ENCODE measurements at regions not wholly inside any gene's neighbourhood (a gene's known extent, or its start where the extent isn't known, plus 50 kb on each side); places are given as distances from the start of the nearest gene placed in this dataset.

DNA sequence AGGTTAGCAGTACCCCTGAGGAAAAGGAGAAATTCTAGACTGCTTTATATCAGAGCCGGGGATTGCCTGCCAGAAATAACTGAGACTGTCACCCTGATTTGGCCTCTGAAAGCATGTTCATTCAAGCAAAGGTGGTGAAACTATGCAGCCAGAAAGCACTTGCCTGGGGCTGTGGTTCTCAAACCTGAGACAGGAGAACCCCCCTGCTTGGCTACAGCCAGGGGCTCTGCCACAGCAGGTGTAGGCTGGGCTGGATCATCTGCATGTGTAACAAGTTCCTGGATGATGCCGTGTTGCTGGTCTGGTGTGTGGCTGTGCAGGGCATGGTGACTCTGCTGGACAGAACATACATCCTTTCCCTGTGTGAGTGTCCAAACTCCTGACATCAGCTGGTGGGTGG lies 157.8 kb downstream of the NXNL2 start:
- no peak for DNase-seq (ENCODE audit: low read depth)

DNA sequence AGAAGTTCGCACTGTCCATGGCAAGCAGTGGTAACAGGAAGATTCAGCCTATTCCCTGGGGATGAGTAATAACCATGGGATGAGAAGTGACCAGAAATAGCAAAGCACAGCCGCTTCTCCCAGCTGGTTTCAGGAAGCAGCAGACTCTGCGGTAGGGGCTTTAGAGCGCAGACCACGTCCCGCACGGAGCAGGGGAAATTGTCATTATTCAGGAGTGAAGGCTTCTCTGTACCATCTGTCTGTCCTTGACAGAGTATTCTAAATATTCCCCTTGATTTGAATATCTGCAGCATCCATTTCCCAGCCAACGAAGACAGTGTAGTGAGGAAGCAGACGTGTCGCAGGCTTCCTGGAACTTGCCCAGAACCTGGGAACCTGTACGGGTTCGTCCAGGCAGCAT lies 159.6 kb downstream of the NXNL2 start:
- peak; percentile 52 for DNase-seq (ENCODE audit: low read depth)

DNA sequence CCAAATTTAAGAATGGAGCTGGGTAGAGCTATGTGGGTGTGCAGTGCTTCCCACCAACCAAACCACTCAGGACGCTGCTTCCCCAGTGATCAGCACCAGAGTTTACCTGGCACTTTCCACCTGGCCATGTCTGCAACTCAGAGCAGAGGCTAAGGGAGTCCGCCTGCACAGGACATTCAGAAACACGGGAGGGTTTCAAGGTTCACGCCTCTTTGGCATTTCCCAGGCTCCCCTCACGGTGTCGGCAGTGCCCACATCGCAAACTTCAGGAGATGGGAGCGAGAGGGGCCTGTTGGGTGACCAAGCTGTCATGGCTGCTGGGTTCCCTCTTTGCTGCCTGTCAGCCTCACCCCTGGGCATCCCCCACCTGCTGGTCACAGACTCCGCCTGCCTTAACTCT lies 161.5 kb downstream of the NXNL2 start:
- DNase-seq (ENCODE audit: low read depth) = no peak

DNA sequence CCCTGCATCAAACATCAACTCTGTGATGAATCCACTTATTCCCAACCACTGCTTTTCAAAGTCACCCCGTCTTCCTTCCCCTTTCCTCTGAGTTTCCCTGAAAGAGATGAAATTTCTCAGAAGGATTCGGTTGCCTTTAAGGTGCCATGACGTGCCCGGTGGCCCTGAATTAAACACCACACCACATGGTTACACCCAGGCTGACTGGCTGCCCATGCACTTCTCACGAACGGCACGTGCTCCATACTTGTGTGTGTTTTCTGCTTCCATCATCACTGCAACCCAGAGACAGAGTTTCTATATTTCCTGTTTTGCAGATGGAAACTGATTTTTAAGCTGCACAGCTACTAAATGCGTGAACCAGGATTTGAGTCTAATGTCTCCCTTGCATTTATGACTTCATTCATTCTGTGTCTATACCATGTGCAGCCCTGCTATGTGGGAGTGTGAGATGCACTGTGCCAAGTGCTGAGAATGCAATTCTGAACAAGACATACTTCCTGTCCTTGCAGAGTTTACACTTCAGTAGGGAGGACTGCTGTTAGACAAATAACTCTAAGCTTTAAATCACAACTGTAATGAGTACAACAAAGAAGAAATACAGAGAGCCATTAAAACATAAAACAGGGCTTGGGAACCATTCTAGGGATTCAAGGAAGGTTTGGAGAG lies 162.9 kb downstream of the NXNL2 start:
- DNase-seq (ENCODE audit: low read depth) = no peak

DNA sequence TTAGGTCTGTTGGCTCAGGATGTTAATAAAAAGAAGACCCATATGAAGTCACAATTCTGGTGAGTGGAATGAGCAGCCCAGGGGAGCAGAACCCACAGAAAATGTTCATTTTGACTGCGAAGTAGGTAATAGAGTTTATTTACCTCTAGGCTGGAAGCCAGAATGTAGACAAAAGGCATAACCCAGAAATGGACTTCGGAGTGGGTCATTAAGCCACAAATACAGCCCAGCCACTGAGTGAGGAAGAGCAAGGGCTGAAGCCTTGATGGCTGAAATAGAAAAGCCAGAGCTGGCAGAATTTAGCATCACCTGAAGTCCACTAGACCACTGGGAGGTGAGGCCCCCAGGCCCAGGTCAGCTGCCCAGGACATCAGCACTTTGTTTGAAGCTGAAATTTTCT lies 168.0 kb downstream of the NXNL2 start:
- DNase-seq (ENCODE audit: low read depth) = no peak

DNA sequence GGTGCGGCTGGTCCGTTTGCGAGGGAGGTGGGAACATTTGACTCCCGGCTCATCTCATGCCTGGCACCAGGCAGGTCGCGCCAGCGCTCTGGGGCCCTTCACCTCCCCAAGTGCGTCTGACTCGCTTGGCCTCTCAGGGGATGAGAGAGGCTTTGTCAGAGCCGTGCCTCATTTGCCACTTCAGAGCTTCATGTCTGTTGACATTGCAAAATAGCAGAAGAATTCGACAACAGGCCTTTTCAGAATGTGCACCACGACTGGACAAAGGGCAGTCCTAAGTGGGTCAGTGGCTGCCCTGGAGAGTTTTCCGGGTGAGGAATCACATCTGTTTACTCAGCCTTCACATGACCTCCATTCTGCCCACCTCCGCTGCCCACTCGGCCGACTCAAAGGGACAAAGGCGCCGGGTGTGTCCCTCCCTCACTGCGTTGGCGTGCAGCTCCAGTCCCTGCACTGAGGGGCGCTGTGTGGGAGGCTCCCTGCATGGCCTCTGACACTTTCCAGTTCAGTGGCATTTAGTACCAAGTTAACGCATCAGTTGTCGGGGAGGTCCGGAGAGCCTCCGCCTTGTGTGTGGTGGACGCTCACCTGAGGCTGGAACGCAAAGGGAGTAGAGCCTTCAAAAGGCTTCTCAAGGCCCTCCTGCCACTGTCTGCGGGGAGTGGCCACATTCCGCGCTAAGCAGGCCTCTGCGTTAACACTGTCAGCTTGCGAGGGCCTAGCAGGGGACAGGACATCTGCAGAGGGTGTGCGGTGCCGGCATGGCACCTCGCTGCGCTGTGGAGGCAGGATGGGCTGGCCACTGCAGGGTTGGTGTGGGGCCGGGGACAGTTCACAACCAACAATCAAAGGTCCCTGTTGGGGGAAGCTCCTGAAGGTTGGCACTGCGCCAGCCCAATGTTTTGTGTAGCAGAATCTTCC lies 171.5 kb downstream of the NXNL2 start:
- no peak for DNase-seq (ENCODE audit: low read depth)

DNA sequence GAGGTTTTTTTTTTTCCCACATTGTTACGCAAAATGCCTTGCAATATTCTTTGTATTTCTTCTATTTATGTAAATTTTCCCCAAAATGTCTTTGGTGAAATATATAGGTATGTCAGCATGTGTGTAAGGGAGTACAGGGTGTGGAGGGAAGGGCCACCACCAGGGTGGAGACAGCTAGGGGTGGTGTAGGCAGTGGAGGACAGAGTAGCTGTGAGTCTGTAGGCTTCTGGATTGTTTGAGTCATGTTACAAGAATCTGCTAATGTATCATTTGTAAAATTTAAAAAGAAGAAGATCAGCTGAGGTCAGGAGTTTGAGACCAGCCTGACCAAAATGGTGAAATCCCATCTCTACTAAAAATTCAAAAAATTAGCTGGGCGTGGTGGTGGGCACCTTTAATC lies 175.5 kb downstream of the NXNL2 start:
- DNase-seq (ENCODE audit: low read depth) = no peak

DNA sequence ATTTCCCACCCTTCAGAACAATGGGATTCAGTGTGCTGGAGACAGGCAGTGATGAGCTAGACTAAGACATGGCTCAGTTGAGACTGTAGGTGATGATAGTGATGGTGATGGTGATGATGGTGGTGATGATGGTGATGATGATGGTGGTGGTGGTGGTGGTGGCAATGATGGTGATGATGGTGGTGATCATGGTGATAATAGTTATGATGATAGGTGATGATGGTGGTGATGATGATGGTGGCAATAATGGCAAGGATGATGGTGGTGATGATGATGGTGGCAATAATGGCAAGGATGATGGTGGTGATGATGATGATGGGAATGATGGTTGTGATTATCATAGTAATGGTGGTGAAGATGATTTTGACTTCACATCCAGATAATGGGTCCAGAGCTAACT lies 176.7 kb downstream of the NXNL2 start:
- DNase-seq (ENCODE audit: low read depth) = no peak

DNA sequence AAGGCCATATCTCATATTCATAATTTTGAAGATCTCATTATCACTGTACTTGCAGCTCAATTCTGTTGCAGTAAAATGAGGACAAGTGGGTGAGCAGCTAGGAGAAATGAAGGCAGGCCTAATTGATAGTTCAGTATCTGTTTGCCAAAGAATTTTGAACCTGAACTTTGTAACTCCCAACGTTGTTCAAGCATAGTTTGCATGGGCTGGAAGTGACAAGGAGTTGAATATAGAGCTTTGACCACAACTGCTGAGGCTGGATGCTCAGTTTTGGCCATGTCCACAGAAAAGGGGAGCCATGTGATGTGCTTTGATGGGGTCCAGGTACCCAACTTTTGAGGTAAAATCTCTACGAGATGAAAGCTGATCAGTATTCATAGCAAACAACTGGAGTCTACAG lies 177.5 kb downstream of the NXNL2 start:
- no peak for DNase-seq (ENCODE audit: low read depth)

DNA sequence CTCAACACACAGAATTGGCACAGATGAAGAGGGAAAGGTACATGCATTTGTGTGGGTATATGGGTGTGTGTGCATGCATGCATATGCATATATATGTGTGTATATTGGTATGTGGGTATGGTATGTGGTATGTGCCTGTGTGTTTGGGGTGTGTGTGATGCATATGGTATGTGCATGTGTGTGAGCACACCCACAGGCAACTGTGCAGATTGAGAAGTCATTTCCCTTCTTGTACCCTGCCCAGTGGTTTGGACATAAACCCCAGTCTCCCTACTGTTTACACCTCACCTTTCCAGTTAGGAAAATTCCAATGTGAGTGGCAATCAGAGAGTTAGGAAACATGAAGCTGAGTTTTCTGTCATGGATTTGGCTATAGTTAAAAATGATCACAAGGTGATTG lies 178.0 kb downstream of the NXNL2 start:
- DNase-seq (ENCODE audit: low read depth) = no peak

DNA sequence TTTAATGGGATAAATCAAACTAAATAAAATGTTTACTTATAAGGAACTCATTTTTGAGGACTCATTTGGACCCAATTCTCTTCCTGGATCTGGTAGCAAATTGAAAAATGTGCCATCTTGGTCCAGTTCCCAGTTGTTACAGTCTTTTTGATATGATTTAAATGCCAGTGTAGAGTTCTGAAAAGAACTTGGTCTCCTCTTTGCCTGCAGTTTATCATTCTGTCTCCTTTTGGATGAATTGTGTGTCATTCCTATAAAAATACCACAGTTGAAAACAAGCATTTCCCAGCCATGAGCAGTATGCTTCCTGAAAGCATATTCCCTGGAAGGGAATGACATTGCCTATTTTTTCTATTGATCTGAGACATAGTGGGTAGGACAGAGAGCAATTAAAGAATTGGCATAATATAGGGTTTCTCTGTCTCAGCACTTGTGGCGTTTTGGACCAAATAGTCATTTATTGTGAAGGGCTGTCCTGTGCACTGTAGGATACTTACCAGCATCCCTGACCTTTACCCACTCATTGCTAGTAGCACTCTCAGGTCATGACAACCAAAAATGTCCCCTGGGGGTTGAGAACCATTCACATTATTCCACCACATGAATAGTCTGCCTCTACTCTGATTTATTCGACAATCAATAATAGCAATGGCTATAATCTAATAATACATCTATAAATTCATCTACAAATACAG lies 181.8 kb downstream of the NXNL2 start:
- no peak for DNase-seq (ENCODE audit: low read depth)

DNA sequence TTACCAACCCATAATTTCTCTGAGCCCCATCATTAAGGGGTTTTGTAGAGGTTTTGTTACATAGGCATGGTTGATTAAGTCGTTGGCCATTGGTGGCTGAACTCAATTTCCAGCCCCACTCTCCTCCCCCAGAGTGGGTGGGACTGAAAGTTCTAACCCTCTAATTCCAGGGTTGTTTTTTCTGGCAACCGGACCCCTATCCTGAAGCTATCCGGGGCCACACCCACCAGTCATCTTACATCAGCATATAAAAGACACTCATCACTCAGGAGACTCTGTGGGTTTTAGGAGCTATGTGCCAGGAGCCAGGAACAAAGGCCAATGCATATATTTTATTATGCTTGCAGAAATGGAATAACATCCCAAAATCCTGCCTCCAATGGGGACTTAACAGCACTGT lies 186.0 kb downstream of the NXNL2 start:
- no peak for DNase-seq (ENCODE audit: low read depth)

DNA sequence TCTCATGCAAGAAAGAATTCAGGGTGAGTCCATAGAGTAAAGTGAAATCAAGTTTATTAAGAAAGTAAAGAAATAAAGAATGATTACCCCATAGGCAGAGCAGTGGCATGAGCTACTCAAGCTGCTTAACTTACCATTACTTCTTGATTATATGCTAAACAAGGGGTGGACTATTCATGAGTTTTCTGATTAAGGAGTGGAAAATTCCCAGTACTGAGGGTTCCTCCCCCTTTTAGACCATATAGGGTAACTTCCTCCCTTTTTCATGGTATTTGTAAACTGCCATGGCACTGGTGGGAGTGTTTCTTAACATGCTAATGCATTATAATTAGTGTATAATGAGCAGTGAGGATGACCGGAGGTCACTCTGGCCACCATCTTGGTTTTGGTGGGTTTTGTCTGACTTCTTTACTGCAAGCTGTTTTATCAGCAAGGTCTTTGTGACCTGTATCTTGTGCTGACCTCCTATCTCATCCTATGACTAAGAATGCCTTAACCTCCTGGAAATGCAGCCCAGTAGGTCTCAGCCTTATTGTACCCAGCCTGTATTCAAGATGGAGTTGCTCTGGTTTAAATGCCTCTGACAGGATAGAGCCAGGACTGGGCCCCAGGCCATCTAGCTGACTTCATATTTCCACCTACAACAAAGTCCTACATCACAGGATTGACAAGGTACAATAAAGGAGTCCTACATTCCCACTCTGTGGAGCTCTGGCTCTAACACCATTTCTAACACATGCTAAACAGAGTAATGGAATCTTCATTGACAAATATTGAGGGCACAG lies 186.7 kb downstream of the NXNL2 start:
- no peak for DNase-seq (ENCODE audit: low read depth)

DNA sequence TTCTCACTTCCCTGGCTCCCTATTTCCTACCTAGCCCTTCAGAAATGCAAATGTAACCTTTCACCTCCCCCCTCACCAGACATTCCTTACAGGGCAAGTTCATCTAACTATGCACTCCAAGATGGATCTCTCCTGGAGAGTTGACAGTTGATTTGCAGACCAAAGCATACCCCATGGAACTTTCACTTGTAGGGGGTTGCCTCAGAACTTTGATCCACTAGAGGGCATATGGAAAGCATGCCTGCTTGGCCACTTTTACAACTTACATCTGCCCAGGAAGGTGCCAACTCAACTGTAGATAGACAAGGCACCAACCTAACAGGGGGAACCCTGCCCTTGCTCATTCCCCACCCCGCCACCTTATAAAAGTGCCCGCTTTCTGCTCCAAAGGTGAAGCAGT lies 187.8 kb downstream of the NXNL2 start:
- no peak for DNase-seq (ENCODE audit: low read depth)

DNA sequence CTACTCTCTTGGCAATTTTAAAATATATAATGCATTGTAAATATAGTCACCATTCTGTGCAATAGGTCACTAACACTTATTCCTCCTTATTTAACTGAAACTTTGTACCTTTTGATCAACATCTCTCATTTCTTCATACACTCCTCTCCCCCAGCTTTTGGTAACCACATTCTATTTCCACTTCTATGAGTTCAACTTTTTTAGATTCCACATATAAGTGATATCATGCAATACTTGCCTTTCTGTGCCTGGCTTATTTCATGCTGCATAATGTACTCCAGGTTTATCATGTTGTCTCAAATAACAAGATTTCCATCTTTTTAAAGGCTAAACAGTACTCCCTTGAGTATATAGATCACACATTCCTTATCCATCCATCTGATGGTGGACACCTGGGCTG lies 188.8 kb downstream of the NXNL2 start:
- DNase-seq (ENCODE audit: low read depth) = no peak

DNA sequence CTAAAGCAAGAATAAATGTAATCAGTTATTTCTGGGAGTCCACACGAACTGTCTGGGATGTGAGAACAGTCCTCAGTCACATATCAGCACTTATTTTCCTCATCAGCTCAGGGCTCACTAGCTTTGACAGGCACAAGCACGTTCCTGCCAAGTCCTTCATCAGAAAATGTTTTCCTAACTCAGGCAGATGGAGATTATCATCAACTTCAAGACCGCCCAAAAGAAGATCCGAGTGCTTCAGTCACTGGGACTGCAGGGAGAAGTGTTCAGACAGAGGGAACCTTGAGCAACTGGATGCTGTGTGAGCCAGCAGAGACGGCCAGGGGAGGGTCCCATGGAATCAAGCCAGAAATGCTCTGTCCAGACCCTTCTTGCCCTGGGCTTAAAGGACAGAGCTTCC lies 189.4 kb downstream of the NXNL2 start:
- DNase-seq (ENCODE audit: low read depth) = no peak

DNA sequence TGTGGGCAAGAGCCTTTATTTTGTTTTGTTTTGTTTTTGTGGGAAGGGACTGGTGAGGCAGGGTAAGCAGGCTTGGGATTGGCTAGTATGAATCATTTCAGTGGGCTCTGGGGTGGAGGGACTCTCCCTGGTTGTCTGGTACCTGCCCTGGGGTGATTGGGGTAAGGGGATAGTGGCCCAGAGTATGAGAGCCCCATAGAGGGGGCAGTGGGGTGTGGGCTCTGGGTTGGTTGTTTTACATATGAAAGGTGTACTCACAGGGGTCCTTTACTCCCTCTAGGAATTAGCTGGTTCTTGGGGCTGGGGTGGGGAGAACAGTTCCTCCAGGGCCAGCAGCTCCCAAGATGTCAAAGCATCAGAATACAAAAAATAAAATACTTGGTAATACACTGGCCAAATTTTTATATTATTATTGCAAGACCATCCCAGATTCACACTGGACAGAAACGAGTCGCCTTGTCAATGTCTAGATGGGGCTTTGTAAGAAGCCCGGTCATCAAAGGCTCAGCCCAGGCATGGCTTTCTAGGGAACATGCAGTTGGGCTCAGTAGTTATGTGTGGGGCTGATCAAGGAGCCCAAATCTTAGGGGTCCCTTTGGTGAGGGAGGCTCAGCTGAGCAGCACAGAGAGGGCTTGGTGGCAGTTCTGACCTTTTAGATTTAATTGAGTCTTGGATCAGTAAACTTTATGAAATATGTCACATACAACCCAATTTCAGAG lies 190.5 kb downstream of the NXNL2 start:
- DNase-seq (ENCODE audit: low read depth) = no peak

DNA sequence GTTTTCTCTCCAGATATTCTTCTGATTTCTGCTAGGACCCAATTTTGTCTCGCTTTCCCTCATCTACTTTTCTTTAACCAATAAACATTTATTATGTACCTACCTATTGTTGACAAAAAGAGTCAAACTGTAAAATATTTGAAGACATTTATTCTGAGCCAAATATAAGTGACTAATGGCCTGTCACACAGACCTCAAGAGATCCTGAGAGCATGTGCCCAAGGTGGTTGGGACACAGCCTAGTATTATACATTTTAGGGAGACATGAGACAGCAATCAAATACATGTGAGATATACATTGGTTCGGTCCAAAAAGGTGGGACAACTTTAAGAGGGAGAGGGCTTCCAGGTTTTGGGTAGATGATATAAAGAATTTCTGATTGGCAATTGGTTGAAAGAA lies 191.8 kb downstream of the NXNL2 start:
- no peak for DNase-seq (ENCODE audit: low read depth)

DNA sequence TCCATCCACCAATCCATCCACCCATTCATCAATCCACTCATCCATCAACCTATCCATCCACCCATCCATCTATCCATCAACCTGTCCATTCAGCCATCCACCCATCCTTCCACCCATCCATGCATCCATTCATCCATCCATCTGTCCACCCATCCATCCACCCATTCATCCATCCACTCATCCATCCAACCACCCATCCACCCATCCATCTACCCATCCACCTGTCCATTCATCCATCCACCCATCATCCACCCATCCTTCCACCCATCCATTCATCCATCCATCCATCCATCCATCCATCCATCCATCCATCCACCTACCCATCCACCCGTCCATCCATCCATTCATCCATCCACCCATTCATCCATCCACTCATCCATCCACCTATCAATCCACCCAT lies 195.8 kb downstream of the NXNL2 start:
- no peak for DNase-seq (ENCODE audit: low read depth)

DNA sequence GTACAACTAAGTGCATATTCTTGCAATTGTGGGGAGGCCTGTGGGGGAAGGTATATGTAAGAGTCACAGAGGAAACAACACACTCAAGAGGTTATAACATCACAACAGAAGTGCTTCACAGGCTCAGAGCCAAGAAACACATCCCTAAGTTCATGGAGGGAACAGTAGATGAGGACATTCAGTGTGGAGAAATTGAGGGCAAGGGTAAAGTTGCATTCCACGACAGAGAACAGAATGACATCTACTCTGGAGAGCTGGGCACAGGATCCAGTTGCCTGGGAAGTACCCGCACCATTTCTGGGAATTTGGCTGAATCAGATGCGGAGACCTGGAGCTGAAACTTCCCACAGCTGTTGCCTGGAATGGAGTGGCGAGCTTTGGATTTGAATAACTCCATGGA lies 197.2 kb downstream of the NXNL2 start:
- DNase-seq (ENCODE audit: low read depth) = no peak

DNA sequence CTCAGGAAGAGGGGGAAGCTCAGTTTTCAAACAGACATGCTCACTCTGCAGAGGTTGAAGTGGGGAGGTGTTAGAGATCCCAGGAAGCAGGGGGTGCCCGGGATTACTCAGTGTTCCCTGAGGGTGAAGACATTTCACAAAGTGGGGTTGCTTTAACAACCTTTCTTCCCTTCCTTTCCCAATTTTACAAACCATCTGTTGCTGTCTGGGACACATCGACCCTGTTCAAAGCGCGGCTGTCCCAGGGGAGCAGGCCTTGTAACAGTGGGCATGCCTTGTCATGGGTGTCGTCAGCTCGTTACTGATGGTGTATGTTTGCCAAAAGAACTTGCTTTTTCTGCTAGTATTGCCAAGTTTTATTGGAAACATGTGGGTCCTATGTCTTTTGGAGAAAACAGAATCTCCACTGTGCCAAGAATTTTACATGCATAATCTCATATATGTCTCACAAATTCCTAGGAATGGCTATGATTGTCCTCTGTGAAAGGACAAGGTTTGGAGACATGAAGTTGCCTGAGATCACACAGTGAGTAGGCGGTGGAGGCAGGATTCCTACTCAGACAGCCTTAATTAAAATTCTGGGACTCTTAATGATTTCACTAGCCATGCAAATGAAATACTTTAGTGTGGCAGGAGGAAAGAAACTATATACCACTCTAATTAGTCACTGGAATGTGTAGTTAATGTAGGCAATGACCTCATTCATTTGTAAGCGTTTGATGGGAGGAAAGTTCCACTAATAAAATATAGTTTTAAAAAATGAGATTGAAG lies 198.9 kb downstream of the NXNL2 start:
- DNase-seq (ENCODE audit: low read depth) = no peak
